Smooth muscle cell (in vitro differentiated cells): ENCODE measurements at regions not wholly inside any gene's neighbourhood (a gene's known extent, or its start where the extent isn't known, plus 50 kb on each side); places are given as distances from the start of the nearest gene placed in this dataset.

ENCODE experiments used
- DNase-seq: peaks from one replicate; lab custom pipeline; 2025; ENCODE audit not compliant: unreplicated experiment; lab: John Stamatoyannopoulos, UW
- H2AFZ ChIP-seq: fragments of 200-600 bp; sonication (generic); 2 replicates; pipeline ENCODE4 v1.6.0; 2016; ENCODE audit warnings: antibody characterized with exemption, low read depth, mild to moderate bottlenecking
- H3F3A ChIP-seq: fragments of 200-600 bp; sonication (generic); 2 replicates; pipeline ENCODE4 v1.6.0; 2017; ENCODE audit warnings: antibody characterized with exemption, low read depth
- H3K27ac ChIP-seq: fragments of 200-600 bp; sonication (generic); 2 replicates; pipeline ENCODE4 v1.5.1; 2016; ENCODE audit warnings: low read depth, mild to moderate bottlenecking
- H3K27me3 ChIP-seq: fragments of 200-600 bp; sonication (generic); 2 replicates; pipeline ENCODE4 v1.6.1; 2016; ENCODE audit warnings: low read depth, mild to moderate bottlenecking
- H3K36me3 ChIP-seq: fragments of 200-600 bp; sonication (generic); 2 replicates; pipeline ENCODE4 v1.5.1; 2016; ENCODE audit warnings: low read depth
- H3K4me1 ChIP-seq: fragments of 200-600 bp; sonication (generic); 2 replicates; pipeline ENCODE4 v1.5.1; 2016; ENCODE audit warnings: low read depth
- H3K4me2 ChIP-seq: fragments of 200-600 bp; sonication (generic); 2 replicates; pipeline ENCODE4 v1.6.0; 2016; ENCODE audit warnings: mild to moderate bottlenecking
- H3K4me3 ChIP-seq: fragments of 200-600 bp; sonication (generic); 2 replicates; pipeline ENCODE4 v1.5.1; 2016; ENCODE audit warnings: mild to moderate bottlenecking
- H3K79me2 ChIP-seq: fragments of 200-600 bp; sonication (generic); 2 replicates; pipeline ENCODE4 v1.6.0; 2016; ENCODE audit warnings: low read depth, mild to moderate bottlenecking
- H3K9ac ChIP-seq: fragments of 200-600 bp; sonication (generic); 2 replicates; pipeline ENCODE4 v1.6.0; 2016; ENCODE audit warnings: low read depth
- H3K9me3 ChIP-seq: fragments of 200-600 bp; sonication (generic); replicated peaks from 2 replicates; pipeline ENCODE4 v1.5.1; 2016; ENCODE audit warnings: low read depth
- H4K20me1 ChIP-seq: fragments of 200-600 bp; sonication (generic); 2 replicates; pipeline ENCODE4 v1.6.0; 2016; ENCODE audit warnings: low read depth
- CTCF ChIP-seq: fragments of 200-600 bp; sonication (generic); IDR thresholded peaks from 2 replicates; pipeline ENCODE4 v1.5.1; 2017; ENCODE audit warnings: borderline replicate concordance, mild to moderate bottlenecking, antibody characterized with exemption; ENCODE audit not compliant: insufficient read depth, poor library complexity, severe bottlenecking
- WGBS: methylation state at CpG from one replicate; pipeline ENCODE4 v1.1.7; 2016; ENCODE audit warnings: low lambda C conversion rate; 5-methylcytosine and 5-hydroxymethylcytosine counted together

GRCh38 chr2:15692551-15693377, 101.1 kb downstream of the DDX1 start:
- Histone ChIP-seq H3K27me3 (peaks cover 13% of the 10 kb centered on the region), H3K4me2 (no peak overlapping the region), H4K20me1 (no peaks in the 10 kb centered on the region), H3K9ac (no peak overlapping the region), H3K36me3 (no peaks in the 10 kb centered on the region), H3K4me1 (no peaks in the 10 kb centered on the region), H3K9me3 (no peaks in the 10 kb centered on the region), H3K27ac (no peak overlapping the region), H3K79me2 (no peaks in the 10 kb centered on the region), H3K4me3 (no peak overlapping the region), H2AFZ (no peak overlapping the region), H3F3A (no peaks in the 10 kb centered on the region)
- no peak for TF ChIP-seq CTCF
- no peak for DNase-seq
- 96% methylated on average over 15 of the region's 15 CpGs for WGBS

- no peak overlapping the region for H3K4me2 ChIP-seq
- no peak for TF ChIP-seq CTCF
Measured at GRCh38 chr2:15693382-15693781, 101.7 kb downstream of the DDX1 start.

GRCh38 chr2:15693926-15694588, 102.4 kb downstream of the DDX1 start:
- Histone ChIP-seq H3K4me2 (no peak overlapping the region), H3K4me3 (no peak overlapping the region), H3K27ac (no peak overlapping the region), H3K79me2 (no peaks in the 10 kb centered on the region), H4K20me1 (no peaks in the 10 kb centered on the region), H3K4me1 (no peaks in the 10 kb centered on the region), H3F3A (no peaks in the 10 kb centered on the region), H3K9ac (no peak overlapping the region), H2AFZ (no peak overlapping the region), H3K36me3 (no peaks in the 10 kb centered on the region), H3K9me3 (no peaks in the 10 kb centered on the region), H3K27me3 (peaks cover 2% of the 10 kb centered on the region)
- no peak for TF ChIP-seq CTCF
- 79% methylated on average over 16 of the region's 16 CpGs for WGBS
- DNase-seq = no peak

More at GRCh38 chr2:15693382-15693781, 101.7 kb downstream of the DDX1 start:
- no peak overlapping the region for H2AFZ ChIP-seq
- H3K36me3 ChIP-seq = no peaks in the 10 kb centered on the region
- DNase-seq = no peak
- no peak overlapping the region for H3K4me3 ChIP-seq
- H3K4me1 ChIP-seq = no peaks in the 10 kb centered on the region
- 100% methylated on average over 4 of the region's 4 CpGs for WGBS
- H3K9me3 ChIP-seq = no peaks in the 10 kb centered on the region
- no peaks in the 10 kb centered on the region for H3K79me2 ChIP-seq
- H4K20me1 ChIP-seq = no peaks in the 10 kb centered on the region
- no peak overlapping the region for H3K9ac ChIP-seq
- H3F3A ChIP-seq = no peaks in the 10 kb centered on the region
- H3K27ac ChIP-seq = no peak overlapping the region
- peaks cover 8% of the 10 kb centered on the region for H3K27me3 ChIP-seq
